H9 (cell line): ENCODE measurements at regions not wholly inside any gene's neighbourhood (a gene's known extent, or its start where the extent isn't known, plus 50 kb on each side); places are given as distances from the start of the nearest gene placed in this dataset.

Experiments used
- DNase-seq: peaks from one replicate; pipeline ENCODE4 v3.0.0-alpha.2; 2017
- H2AFZ ChIP-seq: one replicate; pipeline ENCODE4 v1.6.1; 2013; ENCODE audit warnings: mild to moderate bottlenecking, low read length, control low read depth, moderate library complexity
- H2AK5ac ChIP-seq: 2 replicates; pipeline ENCODE4 v1.6.1; 2013; ENCODE audit warnings: low read length, control low read depth, mixed read lengths; ENCODE audit not compliant: insufficient read length
- H2BK120ac ChIP-seq: one replicate; pipeline ENCODE4 v1.6.1; 2013; ENCODE audit warnings: low read depth, mild to moderate bottlenecking, low read length, control low read depth, inconsistent platforms; ENCODE audit not compliant: poor library complexity, severe bottlenecking
- H2BK12ac ChIP-seq: 2 replicates; pipeline ENCODE4 v1.6.1; 2013; ENCODE audit warnings: low read length, control low read depth, mixed read lengths, low read depth; ENCODE audit not compliant: insufficient read length
- H2BK15ac ChIP-seq: 2 replicates; pipeline ENCODE4 v1.6.1; 2013; ENCODE audit warnings: low read depth, low read length, control low read depth
- H2BK20ac ChIP-seq: one replicate; pipeline ENCODE4 v1.6.1; 2013; ENCODE audit warnings: low read depth, mild to moderate bottlenecking, low read length, control low read depth, inconsistent platforms; ENCODE audit not compliant: poor library complexity, severe bottlenecking
- H2BK5ac ChIP-seq: 2 replicates; pipeline ENCODE4 v1.6.1; 2013; ENCODE audit warnings: low read length, control low read depth, mixed read lengths; ENCODE audit not compliant: insufficient read length
- H3K14ac ChIP-seq: 2 replicates; pipeline ENCODE4 v1.6.1; 2013; ENCODE audit warnings: low read length, control low read depth; ENCODE audit not compliant: insufficient read depth
- H3K18ac ChIP-seq: 2 replicates; pipeline ENCODE4 v1.6.1; 2013; ENCODE audit warnings: low read depth, mild to moderate bottlenecking, mixed read lengths, low read length, control low read depth; ENCODE audit not compliant: insufficient read length
- H3K23ac ChIP-seq: 2 replicates; pipeline ENCODE4 v1.6.1; 2013; ENCODE audit warnings: low read length, control low read depth, mixed read lengths, low read depth; ENCODE audit not compliant: insufficient read length
- H3K23me2 ChIP-seq: 2 replicates; pipeline ENCODE4 v1.6.1; 2013; ENCODE audit warnings: low read depth, mild to moderate bottlenecking, mixed read lengths, low read length, control low read depth; ENCODE audit not compliant: insufficient read length, poor library complexity, severe bottlenecking
- H3K27ac ChIP-seq: 2 replicates; pipeline ENCODE4 v1.5.1; 2013; ENCODE audit warnings: low read length, control low read depth, mixed read lengths, low read depth; ENCODE audit not compliant: insufficient read length
- H3K27me3 ChIP-seq: 2 replicates; pipeline ENCODE4 v1.6.1; 2013; ENCODE audit warnings: low read length, control low read depth, inconsistent platforms; ENCODE audit not compliant: insufficient read depth
- H3K4ac ChIP-seq: 2 replicates; pipeline ENCODE4 v1.6.1; 2013; ENCODE audit warnings: low read depth, mild to moderate bottlenecking, control low read depth, inconsistent platforms, low read length, moderate library complexity
- H3K4me1 ChIP-seq: 2 replicates; pipeline ENCODE4 v1.6.1; 2013; ENCODE audit warnings: low read length, control low read depth, inconsistent platforms; ENCODE audit not compliant: insufficient read depth
- H3K4me2 ChIP-seq: 2 replicates; pipeline ENCODE4 v1.6.1; 2013; ENCODE audit warnings: low read length, control low read depth, mixed read lengths; ENCODE audit not compliant: insufficient read length, insufficient read depth
- H3K56ac ChIP-seq: 2 replicates; pipeline ENCODE4 v1.6.1; 2013; ENCODE audit warnings: low read depth, mild to moderate bottlenecking, mixed read lengths, low read length, control low read depth; ENCODE audit not compliant: insufficient read length
- H3K79me1 ChIP-seq: 2 replicates; pipeline ENCODE4 v1.6.1; 2013; ENCODE audit warnings: low read depth, mild to moderate bottlenecking, moderate library complexity, low read length, control low read depth, inconsistent platforms; ENCODE audit not compliant: insufficient read depth, poor library complexity, severe bottlenecking
- H3K79me2 ChIP-seq: 2 replicates; pipeline ENCODE4 v1.6.1; 2013; ENCODE audit warnings: low read length, control low read depth, inconsistent platforms; ENCODE audit not compliant: insufficient read depth
- H3K9ac ChIP-seq: 2 replicates; pipeline ENCODE4 v1.6.1; 2013; ENCODE audit warnings: low read length, control low read depth, mixed read lengths; ENCODE audit not compliant: insufficient read length; ENCODE audit errors: extremely low read depth
- H3K9me3 ChIP-seq: one replicate; pipeline ENCODE4 v1.6.1; 2013; ENCODE audit warnings: low read depth, low read length, inconsistent platforms; ENCODE audit not compliant: control insufficient read depth
- H3T11ph ChIP-seq: one replicate; pipeline ENCODE4 v1.6.1; 2013; ENCODE audit warnings: mild to moderate bottlenecking, low read length, control low read depth, inconsistent platforms
- H4K20me1 ChIP-seq: one replicate; pipeline ENCODE4 v1.6.1; 2013; ENCODE audit not compliant: control insufficient read depth, insufficient read length, insufficient read depth
- H4K5ac ChIP-seq: 2 replicates; pipeline ENCODE4 v1.6.1; 2013; ENCODE audit warnings: low read depth, mild to moderate bottlenecking, mixed read lengths, low read length, control low read depth; ENCODE audit not compliant: insufficient read length
- H4K8ac ChIP-seq: replicated peaks from 2 replicates; pipeline ENCODE4 v1.6.1; 2013; ENCODE audit warnings: low read length, control low read depth, mixed read lengths, low read depth; ENCODE audit not compliant: insufficient read length
- H4K91ac ChIP-seq: 2 replicates; pipeline ENCODE4 v1.6.1; 2013; ENCODE audit warnings: low read depth, mild to moderate bottlenecking, moderate library complexity, mixed read lengths, low read length, control low read depth; ENCODE audit not compliant: insufficient read length
- H3K27ac Mint-ChIP-seq, 3 experiments: 2 replicates in 2 of 3; 3 replicates in 1 of 3; pipeline ENCODE4 v1.8.0; 2020 to 2021; ENCODE audit warnings: mixed read lengths in 3 of 3, mild to moderate bottlenecking in 1 of 3, moderate library complexity in 1 of 3
- H3K27me3 Mint-ChIP-seq: 2 replicates; pipeline ENCODE4 v1.8.0; 2021; ENCODE audit warnings: low read depth, mild to moderate bottlenecking, moderate library complexity, mixed read lengths
- H3K36me3 Mint-ChIP-seq, 3 experiments: 2 replicates in 2 of 3; 3 replicates in 1 of 3; pipeline ENCODE4 v1.8.0; 2020 to 2021; ENCODE audit warnings: low read depth in 3 of 3, mixed read lengths in 3 of 3; ENCODE audit not compliant: insufficient read depth in 1 of 3
- H3K4me1 Mint-ChIP-seq, 2 experiments: 2 replicates each; pipeline ENCODE4 v1.8.0; 2020; ENCODE audit warnings: mixed read lengths in 2 of 2
- H3K4me3 Mint-ChIP-seq, 2 experiments: 2 replicates in 1 of 2; 3 replicates in 1 of 2; pipeline ENCODE4 v1.8.0; 2020 to 2021; ENCODE audit warnings: mild to moderate bottlenecking in 2 of 2, mixed read lengths in 2 of 2, moderate library complexity in 1 of 2
- H3K9me3 Mint-ChIP-seq, 2 experiments: 2 replicates in 1 of 2; 3 replicates in 1 of 2; pipeline ENCODE4 v1.8.0; 2020; ENCODE audit warnings: mild to moderate bottlenecking in 2 of 2, mixed read lengths in 2 of 2, moderate library complexity in 1 of 2
- WGBS: extraction: QIAGEN DNeasy Blood & Tissue Kit; methylation state at CpG from one replicate; pipeline ENCODE4 v1.1.7; 2013; ENCODE audit warnings: missing lambda C conversion rate, low lambda C conversion rate, mixed read lengths; ENCODE audit not compliant: insufficient read length; ENCODE audit errors: extremely low coverage; 5-methylcytosine and 5-hydroxymethylcytosine counted together
- TF ChIP-seq, protein P1 (sequence below): fragments of 200-600 bp; sonication (generic); conservative IDR thresholded peaks from 3 replicates; pipeline ENCODE4 v1.8.0; 2021; ENCODE audit warnings: antibody characterized with exemption, mild to moderate bottlenecking

DNA sequence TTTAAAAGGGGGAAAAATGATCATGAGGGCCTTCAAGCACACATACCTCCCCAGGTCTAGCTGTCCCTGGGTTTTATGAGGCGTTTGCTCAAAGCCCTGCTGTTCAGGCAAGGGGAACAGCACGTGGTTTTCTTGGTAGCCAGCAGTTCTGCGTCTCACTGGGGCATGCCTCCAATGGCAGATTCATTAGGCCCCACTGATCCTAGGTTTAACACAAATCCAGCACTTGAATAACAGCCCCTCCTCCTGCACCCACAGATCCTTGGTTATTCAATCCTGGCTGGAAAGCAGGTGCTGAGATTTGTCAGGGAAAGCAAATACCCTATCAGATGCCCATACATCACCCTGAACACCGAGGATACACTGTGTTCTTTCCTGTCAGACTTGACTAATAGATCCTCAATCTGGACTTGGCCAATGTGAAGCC lies 106.4 kb downstream of the ZC3H11B start:
- no peak for DNase-seq
- Histone ChIP-seq H4K91ac (no peak overlapping the region), H2BK120ac (no peak overlapping the region)

More for the DNA sequence above, 106.4 kb downstream of the ZC3H11B start:
- no CpG with 5 or more reads among the region's 4 CpGs for WGBS
- no peak overlapping the region for H4K8ac ChIP-seq
- H2BK15ac ChIP-seq = no peak overlapping the region
- H3K79me1 ChIP-seq = no peaks in the 10 kb centered on the region
- H3K9ac ChIP-seq = no peak overlapping the region
- H3K27me3 ChIP-seq = no peaks in the 10 kb centered on the region
- H2AFZ ChIP-seq = no peak overlapping the region
- H3K18ac ChIP-seq = no peak overlapping the region
- H3K56ac ChIP-seq = no peak overlapping the region
- H3T11ph ChIP-seq = no peak overlapping the region
- no peak overlapping the region for H3K27ac ChIP-seq
- TF ChIP-seq, protein P1, sequence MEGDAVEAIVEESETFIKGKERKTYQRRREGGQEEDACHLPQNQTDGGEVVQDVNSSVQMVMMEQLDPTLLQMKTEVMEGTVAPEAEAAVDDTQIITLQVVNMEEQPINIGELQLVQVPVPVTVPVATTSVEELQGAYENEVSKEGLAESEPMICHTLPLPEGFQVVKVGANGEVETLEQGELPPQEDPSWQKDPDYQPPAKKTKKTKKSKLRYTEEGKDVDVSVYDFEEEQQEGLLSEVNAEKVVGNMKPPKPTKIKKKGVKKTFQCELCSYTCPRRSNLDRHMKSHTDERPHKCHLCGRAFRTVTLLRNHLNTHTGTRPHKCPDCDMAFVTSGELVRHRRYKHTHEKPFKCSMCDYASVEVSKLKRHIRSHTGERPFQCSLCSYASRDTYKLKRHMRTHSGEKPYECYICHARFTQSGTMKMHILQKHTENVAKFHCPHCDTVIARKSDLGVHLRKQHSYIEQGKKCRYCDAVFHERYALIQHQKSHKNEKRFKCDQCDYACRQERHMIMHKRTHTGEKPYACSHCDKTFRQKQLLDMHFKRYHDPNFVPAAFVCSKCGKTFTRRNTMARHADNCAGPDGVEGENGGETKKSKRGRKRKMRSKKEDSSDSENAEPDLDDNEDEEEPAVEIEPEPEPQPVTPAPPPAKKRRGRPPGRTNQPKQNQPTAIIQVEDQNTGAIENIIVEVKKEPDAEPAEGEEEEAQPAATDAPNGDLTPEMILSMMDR = no peak
- no peaks in the 10 kb centered on the region for H3K9me3 ChIP-seq
- no peak overlapping the region for H4K5ac ChIP-seq
- Mint-ChIP-seq H3K27me3 (no peaks in the 10 kb centered on the region), H3K27ac (no peak overlapping the region), H3K4me1 (peaks cover 5 to 6% of the 10 kb centered on the region in 2 experiments; a peak in 3 of 4 replicates), H3K4me3 (no peak overlapping the region), H3K9me3 (no peaks in the 10 kb centered on the region), H3K36me3 (no peaks in the 10 kb centered on the region)
- H4K20me1 ChIP-seq = no peaks in the 10 kb centered on the region
- no peaks in the 10 kb centered on the region for H3K23me2 ChIP-seq
- H3K14ac ChIP-seq = no peak overlapping the region
- no peak overlapping the region for H2BK20ac ChIP-seq
- H2AK5ac ChIP-seq = no peak overlapping the region
- H3K79me2 ChIP-seq = no peaks in the 10 kb centered on the region
- no peak overlapping the region for H3K4ac ChIP-seq
- no peak overlapping the region for H3K23ac ChIP-seq
- H3K4me2 ChIP-seq = no peak overlapping the region
- no peak overlapping the region for H2BK12ac ChIP-seq
- no peaks in the 10 kb centered on the region for H3K4me1 ChIP-seq
- no peak overlapping the region for H2BK5ac ChIP-seq
